NCI-H446 treated with DMSO at 0.1 percent for 48 hours (cell line): ENCODE measurements at regions not wholly inside any gene's neighbourhood (a gene's known extent, or its start where the extent isn't known, plus 50 kb on each side); places are given as distances from the start of the nearest gene placed in this dataset.
"Not testable (repeated sequence)": the region's sequence is repeated elsewhere in the genome, so short reads cannot be mapped to it uniquely, and the experiment has no call there.

Experiments used
- DNase-seq: peaks from one replicate; lab custom pipeline; 2025; lab: John Stamatoyannopoulos, UW

- no peak for DNase-seq
Observed at GRCh38 chrX:65331371-65331770, 203.2 kb downstream of the LAS1L start.

- no peak for DNase-seq
Observed at GRCh38 chrX:65300104-65300809, 234.3 kb downstream of the LAS1L start.

GRCh38 chrX:65282905-65283304 lies 251.7 kb downstream of the LAS1L start:
- DNase-seq: not testable (repeated sequence)

GRCh38 chrX:65273152-65273551 lies 261.4 kb downstream of the LAS1L start:
- no peak for DNase-seq

- no peak for DNase-seq
Observed at GRCh38 chrX:65266482-65266881, 268.1 kb downstream of the LAS1L start.

- DNase-seq: no peak
Observed at GRCh38 chrX:65253817-65254216, 277.6 kb upstream of the ZC4H2 start.

- no peak for DNase-seq
Observed at GRCh38 chrX:65241059-65241721, 264.9 kb upstream of the ZC4H2 start.

GRCh38 chrX:65203545-65203944 lies 227.3 kb upstream of the ZC4H2 start:
- no peak for DNase-seq

GRCh38 chrX:65196758-65197360 lies 220.6 kb upstream of the ZC4H2 start:
- DNase-seq: no peak

GRCh38 chrX:65195621-65196020 lies 219.4 kb upstream of the ZC4H2 start:
- DNase-seq: no peak

- DNase-seq: no peak
Observed at GRCh38 chrX:65194547-65194946, 218.3 kb upstream of the ZC4H2 start.

- DNase-seq: not testable (repeated sequence)
Observed at GRCh38 chrX:65163325-65163724, 187.1 kb upstream of the ZC4H2 start.

GRCh38 chrX:65148232-65148631 lies 172.0 kb upstream of the ZC4H2 start:
- DNase-seq: no peak

- DNase-seq: no peak
Observed at GRCh38 chrX:65136424-65136823, 160.2 kb upstream of the ZC4H2 start.

GRCh38 chrX:65127842-65128241 lies 151.6 kb upstream of the ZC4H2 start:
- DNase-seq: no peak

GRCh38 chrX:65098851-65099250 lies 122.6 kb upstream of the ZC4H2 start:
- DNase-seq: no peak

GRCh38 chrX:65093658-65094057 lies 117.4 kb upstream of the ZC4H2 start:
- DNase-seq: no peak

- DNase-seq: no peak
Observed at GRCh38 chrX:65073233-65073632, 97.0 kb upstream of the ZC4H2 start.

- no peak for DNase-seq
Observed at GRCh38 chrX:65072590-65072989, 96.3 kb upstream of the ZC4H2 start.

- not testable (repeated sequence) for DNase-seq
Observed at GRCh38 chrX:65058626-65059025, 82.4 kb upstream of the ZC4H2 start.

GRCh38 chrX:65045001-65045400 lies 68.8 kb upstream of the ZC4H2 start:
- DNase-seq: no peak

- DNase-seq: no peak
Observed at GRCh38 chrX:65035446-65035770, 59.2 kb upstream of the ZC4H2 start.

GRCh38 chrX:65034668-65035445 lies 58.6 kb upstream of the ZC4H2 start, which contains the start of gene ZC3H12B:
ZC3H12B (plus strand) TSS chrX:65034826.
- peak; percentile 0 for DNase-seq
